ENCODE measurements at regions not wholly inside any gene's neighbourhood (a gene's known extent, or its start where the extent isn't known, plus 50 kb on each side); places are given as distances from the start of the nearest gene placed in this dataset.
A peak's percentile ranks its signal among the peaks of the same experiment; 100 is the strongest.

DNA sequence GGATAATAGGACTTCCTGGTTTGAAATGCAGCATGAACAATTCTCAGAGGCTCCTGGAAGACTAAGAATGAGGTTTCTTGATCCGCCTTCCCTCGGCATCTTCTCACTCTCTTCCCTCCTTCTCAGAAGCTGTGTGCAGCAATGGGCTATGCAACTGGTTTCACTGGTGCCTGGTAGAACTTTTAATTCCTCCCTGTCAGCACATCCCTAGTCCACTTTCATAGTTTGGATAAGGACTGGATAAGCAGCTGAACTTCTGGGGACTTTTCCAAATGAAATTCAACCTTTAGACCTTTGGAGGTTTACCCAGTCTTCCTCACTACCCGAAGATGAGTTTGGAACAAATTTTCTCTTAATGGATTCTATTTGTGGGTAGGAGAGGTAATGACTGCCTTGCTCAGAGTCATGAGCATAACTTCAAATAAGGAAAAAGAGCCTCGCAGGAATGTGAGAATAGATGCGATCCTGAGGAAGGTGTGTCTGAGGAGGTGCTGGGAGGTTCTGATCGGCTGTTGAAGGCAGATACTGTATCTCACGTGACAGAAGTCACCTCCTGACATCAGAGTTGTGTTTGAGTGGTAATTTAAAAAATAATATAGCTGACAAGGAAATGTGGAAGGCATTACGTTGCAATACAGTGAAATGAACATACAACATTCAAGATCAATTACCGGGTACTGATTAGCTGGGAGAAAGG lies 56.0 kb upstream of the HAND2 start (continued):
- peak; percentile 45; the same call in 1 of the 2 replicates for TF ChIP-seq TOE1 (IDR thresholded peaks at IDR 0.05; ENCODE audit: borderline replicate concordance)
- TF ChIP-seq TOE1 (CRISPR knock-in tag; IDR thresholded peaks at IDR 0.05; ENCODE audit: borderline replicate concordance, low read depth): no peak
- 0 out of 2 replicates have a peak, but pooled peaks have one; percentile 26 for TF ChIP-seq LEF1 (IDR thresholded peaks at IDR 0.05)
- peak; percentile 68 for TF ChIP-seq TAL1 (IDR thresholded peaks at IDR 0.05)
- TF ChIP-seq SMAD1 (IDR thresholded peaks at IDR 0.05; ENCODE audit: low read depth, low read length, partially characterized antibody): no peak
- TF ChIP-seq, protein P1, sequence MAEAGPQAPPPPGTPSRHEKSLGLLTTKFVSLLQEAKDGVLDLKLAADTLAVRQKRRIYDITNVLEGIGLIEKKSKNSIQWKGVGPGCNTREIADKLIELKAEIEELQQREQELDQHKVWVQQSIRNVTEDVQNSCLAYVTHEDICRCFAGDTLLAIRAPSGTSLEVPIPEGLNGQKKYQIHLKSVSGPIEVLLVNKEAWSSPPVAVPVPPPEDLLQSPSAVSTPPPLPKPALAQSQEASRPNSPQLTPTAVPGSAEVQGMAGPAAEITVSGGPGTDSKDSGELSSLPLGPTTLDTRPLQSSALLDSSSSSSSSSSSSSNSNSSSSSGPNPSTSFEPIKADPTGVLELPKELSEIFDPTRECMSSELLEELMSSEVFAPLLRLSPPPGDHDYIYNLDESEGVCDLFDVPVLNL (CRISPR knock-in tag; IDR thresholded peaks at IDR 0.05; ENCODE audit: low read depth): no peak
- no peak for TF ChIP-seq XRCC4 (IDR thresholded peaks at IDR 0.05; ENCODE audit: extremely low read depth, insufficient read depth, insufficient read length)
- TF ChIP-seq RAD51 (IDR thresholded peaks at IDR 0.05; ENCODE audit: borderline replicate concordance, low read depth): peak; percentile 49; the same call in 1 of the 2 replicates
- TF ChIP-seq CHD4 (IDR thresholded peaks at IDR 0.05; ENCODE audit: insufficient read depth, insufficient replicate concordance, low read depth, low read length, poor library complexity, severe bottlenecking): no peak
- no peak for TF ChIP-seq NFATC3 (IDR thresholded peaks at IDR 0.05)
- TF ChIP-seq FOXJ3 (CRISPR knock-in tag; IDR thresholded peaks at IDR 0.05): no peak
- no peak for TF ChIP-seq ZNF263 (CRISPR knock-in tag; IDR thresholded peaks at IDR 0.05; ENCODE audit: borderline replicate concordance)
- 0 out of 2 replicates have a peak, but pooled peaks have one; percentile 42 for TF ChIP-seq STAT5A (IDR thresholded peaks at IDR 0.05; ENCODE audit: borderline replicate concordance, low read length)
- no peak for TF ChIP-seq PTTG1 (tag; IDR thresholded peaks at IDR 0.05; ENCODE audit: low read depth)
- no peak for TF ChIP-seq KDM5B (IDR thresholded peaks at IDR 0.05; ENCODE audit: insufficient replicate concordance, low read depth, low read length)
- TF ChIP-seq FOXA3 (CRISPR knock-in tag; conservative IDR thresholded peaks at IDR 0.05 in 1 of 2, IDR thresholded peaks at IDR 0.05 in 1 of 2): no peak
- TF ChIP-seq MCM2 (IDR thresholded peaks at IDR 0.05; ENCODE audit: low read depth): no peak
- no peak for TF ChIP-seq TEAD1 (CRISPR knock-in tag; IDR thresholded peaks at IDR 0.05)
- TF ChIP-seq, protein P2, sequence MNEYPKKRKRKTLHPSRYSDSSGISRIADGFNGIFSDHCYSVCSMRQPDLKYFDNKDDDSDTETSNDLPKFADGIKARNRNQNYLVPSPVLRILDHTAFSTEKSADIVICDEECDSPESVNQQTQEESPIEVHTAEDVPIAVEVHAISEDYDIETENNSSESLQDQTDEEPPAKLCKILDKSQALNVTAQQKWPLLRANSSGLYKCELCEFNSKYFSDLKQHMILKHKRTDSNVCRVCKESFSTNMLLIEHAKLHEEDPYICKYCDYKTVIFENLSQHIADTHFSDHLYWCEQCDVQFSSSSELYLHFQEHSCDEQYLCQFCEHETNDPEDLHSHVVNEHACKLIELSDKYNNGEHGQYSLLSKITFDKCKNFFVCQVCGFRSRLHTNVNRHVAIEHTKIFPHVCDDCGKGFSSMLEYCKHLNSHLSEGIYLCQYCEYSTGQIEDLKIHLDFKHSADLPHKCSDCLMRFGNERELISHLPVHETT (CRISPR knock-in tag; conservative IDR thresholded peaks at IDR 0.05 in 1 of 2, IDR thresholded peaks at IDR 0.05 in 1 of 2): no peak
- TF ChIP-seq SNRNP70 (optimal IDR thresholded peaks at IDR 0.05; ENCODE audit: low read depth, low read length): no peak
- TF ChIP-seq, protein P3, sequence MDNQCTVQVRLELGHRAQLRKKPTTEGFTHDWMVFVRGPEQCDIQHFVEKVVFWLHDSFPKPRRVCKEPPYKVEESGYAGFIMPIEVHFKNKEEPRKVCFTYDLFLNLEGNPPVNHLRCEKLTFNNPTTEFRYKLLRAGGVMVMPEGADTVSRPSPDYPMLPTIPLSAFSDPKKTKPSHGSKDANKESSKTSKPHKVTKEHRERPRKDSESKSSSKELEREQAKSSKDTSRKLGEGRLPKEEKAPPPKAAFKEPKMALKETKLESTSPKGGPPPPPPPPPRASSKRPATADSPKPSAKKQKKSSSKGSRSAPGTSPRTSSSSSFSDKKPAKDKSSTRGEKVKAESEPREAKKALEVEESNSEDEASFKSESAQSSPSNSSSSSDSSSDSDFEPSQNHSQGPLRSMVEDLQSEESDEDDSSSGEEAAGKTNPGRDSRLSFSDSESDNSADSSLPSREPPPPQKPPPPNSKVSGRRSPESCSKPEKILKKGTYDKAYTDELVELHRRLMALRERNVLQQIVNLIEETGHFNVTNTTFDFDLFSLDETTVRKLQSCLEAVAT (IDR thresholded peaks at IDR 0.05): no peak
- no peak for TF ChIP-seq RBBP5 (IDR thresholded peaks at IDR 0.05; ENCODE audit: borderline replicate concordance, insufficient read depth, low read length, poor library complexity, severe bottlenecking)
- no peak for TF ChIP-seq HNRNPUL1 (IDR thresholded peaks at IDR 0.05; ENCODE audit: low read length)
- TF ChIP-seq ZNF253 (CRISPR knock-in tag; conservative IDR thresholded peaks at IDR 0.05): no peak
- TF ChIP-seq FOXK2 (conservative IDR thresholded peaks at IDR 0.05 in 1 of 2, IDR thresholded peaks at IDR 0.05 in 1 of 2; ENCODE audit: low read depth in 2 of 2): no peak

Data from K562 (cell line).